ENCODE measurements at regions not wholly inside any gene's neighbourhood (a gene's known extent, or its start where the extent isn't known, plus 50 kb on each side); places are given as distances from the start of the nearest gene placed in this dataset.
"Not testable (repeated sequence)": the region's sequence is repeated elsewhere in the genome, so short reads cannot be mapped to it uniquely, and the experiment has no call there.

- no peak for DNase-seq
These were observed 269.5 kb downstream of the SEC61B start for GRCh38 chr9:99491408-99492158.

DNA sequence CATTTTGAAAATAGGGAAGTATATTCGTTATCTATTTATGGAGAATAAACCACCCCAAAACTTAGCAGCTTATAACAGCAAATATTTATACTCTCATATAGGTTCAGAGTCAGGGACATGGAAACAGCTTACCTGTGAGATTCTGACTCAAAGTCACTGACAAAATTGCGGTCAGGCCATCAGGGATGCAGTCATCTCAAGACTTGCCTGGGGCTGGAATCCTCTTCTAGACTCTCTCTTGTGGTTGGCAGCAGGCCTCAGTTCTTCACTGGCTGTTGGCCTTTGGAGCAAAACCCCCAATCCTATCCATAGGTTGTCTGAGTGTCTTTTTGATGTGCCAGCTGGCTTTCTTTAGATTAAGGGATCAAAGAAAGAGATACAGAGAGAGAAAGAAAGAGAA is 275.6 kb downstream of the SEC61B start:
- DNase-seq, result no peak

- DNase-seq, result not testable (repeated sequence)
These were observed 276.9 kb downstream of the SEC61B start for GRCh38 chr9:99498979-99499378.

GRCh38 chr9:99505936-99506335 is 283.9 kb downstream of the SEC61B start:
- no peak for DNase-seq

DNA sequence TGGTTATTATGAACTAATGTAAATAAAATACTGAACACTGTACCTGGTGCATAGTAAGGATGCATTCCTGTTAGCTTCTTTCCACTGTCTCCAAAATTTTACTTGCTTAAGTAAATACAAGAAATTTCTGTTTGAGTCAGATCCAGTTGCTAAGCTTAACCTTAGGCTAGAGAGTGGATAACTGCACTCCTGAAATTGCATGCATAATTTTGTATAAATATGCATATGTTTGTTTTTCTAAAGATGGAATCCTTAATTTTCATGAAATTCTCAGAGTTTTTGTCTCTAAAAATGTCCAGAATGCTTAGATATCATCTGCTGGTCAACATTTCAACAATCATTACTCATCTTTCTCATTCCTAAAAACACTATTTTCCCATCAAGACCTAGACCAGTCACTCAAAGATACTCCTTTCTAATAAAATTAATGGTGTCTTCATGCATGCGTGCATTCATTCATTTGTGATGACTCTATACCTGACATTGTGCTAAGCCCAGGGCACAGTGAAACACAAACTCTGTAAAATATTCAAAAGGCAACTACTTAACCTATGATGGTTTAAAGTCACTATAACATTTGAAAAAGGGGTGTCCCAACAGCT is 284.8 kb downstream of the SEC61B start:
- DNase-seq, result no peak

DNA sequence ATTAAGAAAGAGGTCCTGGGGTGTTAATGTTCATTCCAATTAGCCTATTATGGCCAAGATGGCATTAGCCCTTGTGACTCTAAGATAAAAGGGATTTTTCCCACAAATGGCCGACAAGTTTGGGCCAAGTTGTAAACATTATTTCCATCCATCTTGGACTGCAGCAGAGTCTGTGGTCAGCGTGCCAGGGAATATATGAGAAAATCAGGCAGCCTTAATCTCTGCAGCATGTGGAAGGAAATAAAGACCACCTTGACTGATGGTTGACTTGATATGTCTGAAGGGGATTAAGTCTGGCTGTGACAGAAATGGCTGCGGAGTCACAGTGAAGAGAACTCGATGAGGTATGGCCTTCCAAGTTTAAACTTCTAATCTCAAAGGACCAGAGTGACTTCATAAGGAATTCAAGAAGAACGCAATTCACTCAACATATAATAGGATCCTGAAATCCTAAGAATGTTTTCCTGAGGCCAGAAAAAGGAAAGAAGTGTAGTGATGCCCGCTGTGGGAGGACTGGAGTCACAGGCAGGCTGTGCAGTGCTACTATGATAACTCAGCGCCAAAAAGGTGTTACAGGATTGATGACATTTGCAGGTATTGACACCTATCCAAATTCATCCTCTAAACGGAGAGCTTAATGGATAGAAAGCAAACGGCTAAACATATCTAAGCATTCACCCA is 287.1 kb downstream of the SEC61B start:
- no peak for DNase-seq

GRCh38 chr9:99509900-99510535 is 287.9 kb downstream of the SEC61B start:
- DNase-seq, result peak; percentile 52

GRCh38 chr9:99511723-99512122 is 289.6 kb downstream of the SEC61B start:
- no peak for DNase-seq

DNA sequence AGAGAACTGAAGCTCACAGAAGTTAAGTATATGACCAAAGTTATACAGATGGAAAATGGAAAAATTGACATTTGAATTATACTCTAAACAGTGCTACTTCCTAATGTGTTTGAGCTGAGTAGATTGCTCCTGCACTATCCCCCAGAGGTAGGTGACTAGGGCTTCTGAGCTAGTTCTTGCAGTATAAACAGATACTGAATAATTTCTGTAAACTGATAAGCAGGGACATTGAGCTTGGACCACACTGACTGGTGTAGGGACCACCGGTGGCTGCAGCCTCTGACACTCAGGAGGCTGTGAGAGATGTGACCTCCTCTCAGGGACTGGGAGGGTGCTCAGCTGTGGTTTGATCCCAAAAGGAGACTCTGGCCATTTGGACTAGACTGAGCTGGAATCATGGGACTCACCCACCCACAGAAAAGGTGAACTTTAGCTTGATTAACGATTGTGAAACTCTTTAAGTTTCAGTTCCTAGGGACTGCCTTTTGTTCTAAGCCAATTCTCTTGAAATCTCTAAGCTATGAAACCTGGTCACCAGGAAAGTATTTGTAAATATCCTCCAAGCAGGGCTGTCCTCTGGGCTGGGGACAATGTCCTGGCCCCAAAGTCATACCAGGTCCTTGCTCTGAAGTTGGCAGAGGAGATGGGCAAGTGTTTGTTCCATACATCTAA is 291.5 kb downstream of the SEC61B start:
- DNase-seq, result no peak

GRCh38 chr9:99515093-99515492 is 293.0 kb downstream of the SEC61B start:
- DNase-seq, result no peak

GRCh38 chr9:99515895-99516656 is 294.0 kb downstream of the SEC61B start:
- DNase-seq, result no peak

- DNase-seq, result no peak
These were observed 294.6 kb downstream of the SEC61B start for GRCh38 chr9:99516657-99517049.

DNA sequence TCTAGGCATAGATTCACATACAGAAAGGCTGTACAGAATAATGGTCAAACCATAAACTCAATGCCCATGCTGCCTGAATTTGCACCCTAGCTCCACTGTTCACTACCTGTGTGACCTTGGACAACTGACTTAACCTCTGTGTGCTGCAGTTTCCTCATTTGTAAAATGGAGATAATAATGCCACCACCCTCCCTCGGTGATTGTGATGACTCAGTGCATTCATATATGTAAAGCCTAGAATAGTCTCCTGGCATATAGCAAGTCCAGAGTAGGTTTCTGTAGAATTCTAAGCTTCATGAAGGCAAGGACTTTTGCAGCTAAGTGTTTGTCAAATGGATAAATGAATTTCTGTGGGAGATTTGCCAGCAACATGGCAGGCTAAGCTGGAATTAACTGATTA is 297.8 kb upstream of the NR4A3 start:
- no peak for DNase-seq

DNA sequence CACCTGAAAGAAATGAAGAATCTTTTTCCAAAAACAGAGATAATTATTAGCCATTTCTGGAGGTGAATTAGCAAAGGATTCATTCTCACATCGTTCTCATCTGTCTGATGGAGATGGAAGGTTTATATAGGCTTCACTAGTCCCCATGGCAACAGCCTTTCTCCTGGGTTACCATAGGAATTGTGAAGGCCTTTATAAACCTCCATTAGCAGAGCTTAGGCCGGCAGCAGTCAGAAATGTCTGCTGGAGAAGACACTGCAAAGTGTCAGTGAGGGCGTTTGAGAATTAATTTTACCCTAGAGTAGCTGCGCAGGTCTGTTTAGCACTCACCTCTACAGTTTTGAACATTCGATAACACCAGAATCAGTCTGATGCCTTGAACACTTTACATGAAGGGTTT is 290.4 kb upstream of the NR4A3 start:
- DNase-seq, result no peak

DNA sequence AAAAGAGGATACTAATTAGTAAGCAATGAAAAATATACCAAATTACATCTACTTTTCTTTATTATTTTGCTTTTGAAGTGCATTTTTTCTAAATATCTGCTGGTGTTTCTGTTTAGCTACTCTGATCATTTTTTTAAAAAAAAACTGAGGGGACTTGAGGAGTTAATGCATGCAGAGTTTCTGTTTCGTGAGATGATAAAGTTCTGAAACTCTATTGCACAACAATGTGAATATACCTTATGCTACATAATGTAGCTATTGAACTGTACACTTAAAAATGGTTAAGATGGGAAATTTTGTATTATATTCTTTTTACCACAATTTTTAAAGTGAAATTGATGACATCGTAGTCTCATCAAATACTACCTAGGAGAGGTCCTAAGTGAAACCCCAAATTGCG is 288.3 kb upstream of the NR4A3 start:
- DNase-seq, result no peak

GRCh38 chr9:99537996-99538395 is 283.7 kb upstream of the NR4A3 start:
- no peak for DNase-seq

DNA sequence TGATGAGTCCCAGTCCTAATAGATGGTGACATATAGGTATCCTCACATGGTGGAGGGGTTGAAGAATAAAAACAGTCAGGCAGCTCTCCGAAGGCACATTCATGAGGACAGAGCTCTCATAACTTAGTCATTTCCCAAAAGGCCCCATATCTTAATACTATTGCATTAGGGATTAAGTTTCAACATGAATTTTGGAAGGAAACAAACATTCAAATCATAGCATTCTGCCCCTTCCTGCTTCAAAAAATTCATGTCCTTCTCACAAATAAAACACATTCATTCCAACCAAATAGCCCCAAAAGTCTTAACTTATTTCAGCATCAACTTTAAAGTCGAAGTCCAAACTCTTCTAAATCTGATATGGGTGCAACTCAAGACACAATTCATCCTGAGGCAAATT is 277.2 kb upstream of the NR4A3 start:
- no peak for DNase-seq

DNA sequence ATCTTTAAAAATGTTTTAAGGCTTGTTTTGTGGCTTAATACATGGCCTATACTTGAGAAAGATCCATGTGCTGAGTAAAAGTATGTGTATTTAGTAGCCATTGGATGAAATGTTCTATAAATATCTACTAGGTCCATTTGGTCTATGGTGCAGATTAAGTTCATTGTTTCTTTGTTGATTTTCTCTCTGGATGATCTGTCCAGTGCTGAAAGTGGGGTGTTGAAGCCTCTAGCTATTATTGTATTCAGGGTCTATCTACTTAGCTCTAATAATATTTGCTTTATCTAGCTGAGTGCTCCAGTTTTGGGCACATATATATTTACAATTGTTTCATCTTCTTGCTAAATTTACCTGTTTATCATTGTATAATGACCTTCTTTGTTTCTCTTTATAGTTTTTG is 272.2 kb upstream of the NR4A3 start:
- no peak for DNase-seq

GRCh38 chr9:99555792-99556191 is 265.9 kb upstream of the NR4A3 start:
- DNase-seq, result no peak

DNA sequence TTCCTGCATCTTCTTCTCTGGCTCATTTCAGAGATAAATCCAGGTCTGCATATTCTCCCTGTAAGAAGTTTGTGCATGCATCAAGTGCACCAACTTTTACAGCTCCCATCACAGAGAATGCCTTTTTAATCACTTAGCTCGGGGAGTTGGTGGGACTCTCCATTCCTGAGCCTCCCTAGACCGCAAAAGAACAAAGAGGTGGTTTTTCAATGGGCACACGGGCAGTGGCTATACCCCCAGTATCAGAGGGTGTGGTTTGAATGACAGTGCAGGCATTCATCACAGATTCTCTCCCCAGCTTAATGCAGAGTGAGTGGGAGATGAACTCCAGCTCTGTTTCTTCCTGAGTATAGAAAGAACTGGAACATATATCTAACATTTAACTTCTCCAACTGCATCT is 264.7 kb upstream of the NR4A3 start:
- no peak for DNase-seq

DNA sequence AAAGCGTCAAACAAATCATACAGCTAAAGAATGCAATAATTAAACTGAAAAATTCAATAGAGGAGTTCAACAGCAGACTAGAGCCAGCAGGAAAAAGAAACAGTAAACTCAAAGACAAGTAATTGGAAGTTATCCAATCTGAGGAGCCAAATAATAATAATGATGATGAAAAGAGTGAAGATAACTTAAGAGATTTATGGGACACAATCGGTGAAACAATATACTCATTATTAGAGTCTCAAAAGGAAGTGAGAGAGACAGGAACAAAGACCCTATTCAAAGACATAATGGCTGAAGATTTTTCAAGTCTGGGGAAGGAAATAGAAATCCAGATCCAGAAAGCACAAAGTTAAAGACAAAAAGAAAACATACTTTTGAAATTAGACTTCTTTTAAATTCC is 263.9 kb upstream of the NR4A3 start:
- no peak for DNase-seq

GRCh38 chr9:99559776-99560175 is 261.9 kb upstream of the NR4A3 start:
- no peak for DNase-seq

GRCh38 chr9:99560561-99560960 is 261.1 kb upstream of the NR4A3 start:
- DNase-seq, result no peak

All from NCI-H1048 (cell line).